Inflammatory macrophage treated with lipopolysaccharide for 1 hour (primary cell): ENCODE measurements at regions not wholly inside any gene's neighbourhood (a gene's known extent, or its start where the extent isn't known, plus 50 kb on each side); places are given as distances from the start of the nearest gene placed in this dataset.

Source experiments
- DNase-seq, 2 donors: peaks; one replicate each; pipeline ENCODE4 v3.0.0-alpha.2; 2020 to 2022

DNA sequence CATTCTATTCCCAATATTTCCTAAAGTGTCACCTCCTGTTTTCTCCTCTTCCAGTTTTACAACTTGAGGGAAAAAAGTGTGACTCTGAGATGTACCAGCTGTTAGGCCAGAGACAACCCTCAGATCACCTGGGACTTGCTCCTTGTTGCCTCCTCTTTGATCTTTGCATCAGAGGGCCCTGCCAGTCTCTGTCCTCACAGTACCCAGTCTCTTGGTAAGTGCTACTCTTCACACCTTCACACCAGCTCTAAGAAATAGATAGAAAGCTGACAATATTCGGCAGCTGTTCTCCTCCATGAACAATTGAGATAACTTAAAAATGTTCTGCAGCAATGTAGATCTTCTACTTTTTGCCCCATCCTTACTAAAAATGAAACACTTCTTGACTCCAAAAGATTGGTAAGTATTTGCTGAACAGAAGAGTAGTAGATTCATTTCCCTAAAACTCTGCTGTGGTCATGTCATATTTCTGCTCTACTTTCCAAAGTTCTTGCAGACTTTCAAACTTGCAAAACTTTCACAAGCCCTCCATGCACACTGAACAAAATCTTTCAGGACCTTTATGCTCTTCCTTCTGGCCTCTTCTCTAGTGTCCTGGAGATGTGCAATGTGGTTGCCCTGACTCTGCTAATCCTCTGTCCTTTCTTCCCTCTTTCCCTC is 188.6 kb downstream of the SNX18 start:
- DNase-seq = peak; percentile 18 to 24

DNA sequence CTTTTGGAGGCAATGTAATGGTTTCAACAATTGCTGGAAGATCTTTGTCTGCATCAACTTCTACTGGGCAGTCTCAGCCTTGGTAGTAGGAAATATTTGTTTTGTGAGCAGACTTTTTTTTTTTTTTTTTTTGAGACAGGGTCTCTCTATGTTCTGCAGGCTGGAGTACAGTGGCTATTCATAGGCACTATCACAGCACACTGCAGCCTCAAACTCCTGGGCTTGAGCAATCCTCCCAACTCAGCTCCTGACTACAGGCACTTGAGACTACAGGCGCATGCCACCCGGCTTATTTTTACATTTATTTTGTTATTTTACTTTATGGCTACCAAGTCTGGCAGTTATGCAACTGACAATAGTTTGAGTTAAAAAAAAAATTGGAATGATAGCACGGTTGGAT is 187.3 kb downstream of the SNX18 start:
- DNase-seq = no peak

DNA sequence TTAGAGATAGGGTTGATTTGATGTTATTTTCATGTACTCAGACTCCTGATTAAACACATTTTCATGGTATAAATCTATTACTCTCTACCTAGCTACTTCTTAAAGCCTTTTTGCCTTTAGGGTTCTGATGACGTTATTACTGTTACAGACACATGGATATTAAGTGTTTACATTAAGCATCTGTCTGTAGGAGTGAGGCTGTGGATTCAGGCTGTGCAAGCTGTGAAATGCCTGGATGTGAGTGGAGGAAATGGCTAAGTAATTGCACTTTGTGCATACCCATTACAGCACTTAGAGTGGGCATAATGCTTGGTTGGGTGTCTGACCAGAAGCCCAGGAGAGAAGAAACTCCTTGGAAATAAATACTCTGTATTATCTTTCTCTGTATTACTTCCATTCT is 186.8 kb downstream of the SNX18 start:
- no peak for DNase-seq

DNA sequence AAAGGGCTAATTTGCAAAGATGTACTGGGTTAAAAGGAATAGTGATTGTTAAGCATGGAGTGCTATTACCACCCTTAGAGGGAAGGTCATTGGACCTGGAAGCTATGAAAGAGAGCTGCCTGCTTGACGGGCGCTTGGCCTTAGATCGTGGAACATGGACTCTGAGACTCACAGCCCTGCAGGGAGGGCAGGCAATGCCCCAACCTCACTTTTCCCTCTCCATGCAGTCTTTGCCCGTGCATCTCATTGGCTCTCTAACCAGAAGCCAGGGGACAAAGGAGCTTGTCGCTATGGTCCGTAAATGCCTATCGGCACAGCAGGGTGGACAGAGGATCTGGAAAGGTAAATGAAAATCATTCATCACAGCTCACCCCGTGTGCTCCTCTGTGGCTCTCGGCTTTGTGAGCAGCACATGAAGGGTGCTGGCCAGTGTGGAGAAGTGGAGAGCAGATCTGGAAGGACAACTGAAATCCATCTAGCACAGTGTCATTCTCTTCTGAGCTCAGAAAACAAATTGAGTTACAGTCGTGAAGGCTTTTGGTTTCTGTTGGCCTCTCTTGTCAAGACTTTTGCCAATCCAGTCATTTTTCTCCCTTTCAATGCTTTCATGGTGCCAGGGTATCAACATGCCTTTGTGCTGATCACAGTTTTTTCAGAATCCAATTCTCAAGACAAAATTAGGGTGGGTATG is 186.2 kb downstream of the SNX18 start:
- no peak for DNase-seq

DNA sequence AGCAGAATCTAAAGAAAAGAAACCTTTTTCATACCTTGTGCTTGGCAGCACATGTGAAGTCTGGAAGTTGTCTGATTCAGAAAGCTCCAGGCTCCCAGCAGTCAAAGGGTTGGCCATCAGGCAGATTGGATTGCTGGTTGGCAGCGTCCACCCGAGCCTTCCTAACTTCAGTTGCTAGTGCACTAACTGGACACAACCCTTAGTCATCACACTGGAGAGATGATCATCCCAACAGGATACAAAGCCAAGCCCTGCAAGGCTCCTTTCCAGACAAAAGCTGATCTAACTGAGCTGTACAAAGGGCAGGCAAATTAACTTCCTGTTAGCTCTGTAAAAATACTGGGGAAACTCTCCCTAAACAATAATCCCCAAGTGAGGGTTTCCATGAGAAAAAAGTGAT is 185.6 kb downstream of the SNX18 start:
- peak; percentile 42 to 68 for DNase-seq

DNA sequence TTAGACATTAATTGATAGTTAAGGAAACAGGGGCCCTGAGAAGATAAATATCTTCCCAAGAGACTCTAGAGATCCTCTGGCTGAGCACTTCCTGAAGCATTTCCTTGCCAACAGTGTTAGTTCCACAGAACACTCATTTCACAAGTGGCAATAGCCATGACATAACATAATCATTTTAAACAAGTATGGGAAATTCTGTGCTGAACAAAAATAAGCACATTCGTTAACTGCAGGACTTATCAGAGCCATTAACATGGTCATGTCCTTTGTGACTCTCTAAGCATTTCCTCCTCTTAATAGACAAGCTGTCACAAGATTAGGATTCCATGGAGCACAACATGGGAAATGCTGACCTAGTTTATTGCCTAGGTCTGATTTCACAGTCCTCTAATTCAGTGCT is 184.9 kb downstream of the SNX18 start:
- DNase-seq = peak; percentile 34 to 56

DNA sequence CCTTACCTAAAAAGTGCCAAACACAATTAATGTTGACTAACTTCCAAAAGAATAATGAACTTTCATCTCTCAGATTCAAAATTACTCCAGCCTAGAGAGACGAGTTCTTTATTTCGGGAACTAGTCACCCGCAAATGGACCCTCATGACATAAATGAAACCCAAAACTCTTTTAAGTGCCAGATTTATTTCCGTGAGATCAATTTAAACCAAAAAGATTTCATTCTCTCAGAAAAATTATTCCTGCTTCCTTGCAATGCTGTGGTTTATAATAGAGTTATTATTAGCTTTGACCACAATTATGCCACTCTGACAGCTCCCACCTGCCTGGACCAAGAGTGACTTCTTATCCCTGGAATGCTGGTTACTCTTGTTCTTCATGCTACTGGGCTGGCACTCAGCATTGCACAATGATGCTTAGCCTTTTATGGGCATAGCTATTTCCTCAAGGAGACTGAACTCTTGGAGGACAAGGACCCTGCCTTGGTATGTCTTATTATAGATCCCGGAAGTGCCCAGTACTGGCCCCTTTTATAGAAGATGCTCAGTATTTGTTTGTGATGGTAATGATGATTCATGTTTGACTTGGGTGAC is 183.5 kb downstream of the SNX18 start:
- DNase-seq = no peak

DNA sequence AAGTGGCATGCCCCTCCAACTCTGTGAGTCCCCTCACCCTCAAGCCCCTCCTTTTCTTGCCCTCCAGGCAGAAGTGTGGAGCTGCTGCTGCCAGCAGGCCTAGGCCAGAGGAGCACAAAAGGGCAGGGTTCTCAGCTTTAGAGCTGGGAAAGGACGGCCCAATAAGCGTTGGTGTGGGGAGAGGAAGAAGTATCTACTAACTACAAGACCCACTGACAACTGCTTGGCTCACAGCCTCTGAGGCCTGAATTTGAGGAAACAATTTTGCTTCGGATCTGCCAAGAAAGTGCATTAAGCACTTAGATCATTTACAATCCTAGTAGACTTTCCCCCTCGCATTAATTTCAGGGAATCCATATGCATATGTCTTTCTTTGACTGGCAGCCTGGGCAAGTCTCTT is 179.4 kb downstream of the SNX18 start:
- no peak for DNase-seq

DNA sequence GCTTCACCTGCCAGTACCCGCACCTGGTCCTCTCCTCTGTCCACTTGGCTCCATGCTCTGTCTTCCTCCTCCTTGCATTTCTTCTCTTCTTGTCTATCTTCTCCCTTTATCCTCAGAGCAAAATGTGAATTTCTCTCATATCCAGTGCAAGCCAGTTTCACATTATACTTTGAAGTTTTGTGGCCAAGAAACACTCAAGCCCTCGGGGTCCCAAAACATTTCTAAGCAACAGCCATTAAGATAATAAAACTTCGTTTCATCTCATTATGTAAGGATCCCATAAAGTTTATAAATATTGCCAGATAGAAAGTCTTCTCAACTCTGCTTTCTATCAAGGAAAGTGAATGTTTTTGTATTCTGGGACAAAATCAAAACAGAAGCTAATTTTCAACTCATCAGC is 178.8 kb downstream of the SNX18 start:
- no peak for DNase-seq

DNA sequence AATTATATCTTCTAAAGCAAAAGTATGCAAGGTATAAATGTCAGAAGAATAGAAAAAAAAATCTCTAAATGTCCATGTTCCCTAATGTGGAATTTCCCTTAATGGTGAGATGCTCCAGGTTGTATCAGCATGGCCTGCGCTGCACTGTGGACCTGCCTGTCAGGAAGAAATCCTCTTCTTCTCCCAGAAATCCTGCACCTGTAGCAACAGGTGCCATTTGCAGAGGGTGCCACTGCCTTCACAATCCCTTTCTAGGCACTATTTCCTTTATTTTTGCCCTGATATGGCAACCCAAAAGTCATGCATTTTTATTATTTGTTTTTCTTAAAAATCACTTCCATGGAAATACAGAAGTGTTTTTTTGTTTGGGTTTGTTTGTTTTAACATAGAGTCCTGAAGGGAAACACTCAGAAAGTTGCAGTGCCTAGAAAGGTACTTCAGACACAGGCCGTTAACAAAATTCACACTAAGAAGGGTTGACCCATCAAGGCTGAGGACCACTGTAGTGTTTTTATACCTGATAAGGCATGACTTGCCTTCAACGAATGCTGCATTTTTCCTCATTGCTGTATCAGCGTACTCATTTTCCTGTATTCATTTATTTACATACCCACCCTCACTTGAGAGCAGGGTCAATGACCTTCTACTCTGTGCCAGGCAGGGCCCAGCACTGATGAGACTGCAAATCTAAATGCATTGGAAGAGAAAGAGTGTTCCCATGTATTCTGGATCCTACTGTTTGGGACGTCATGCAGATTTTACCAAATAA is 177.8 kb downstream of the SNX18 start:
- DNase-seq = no peak

DNA sequence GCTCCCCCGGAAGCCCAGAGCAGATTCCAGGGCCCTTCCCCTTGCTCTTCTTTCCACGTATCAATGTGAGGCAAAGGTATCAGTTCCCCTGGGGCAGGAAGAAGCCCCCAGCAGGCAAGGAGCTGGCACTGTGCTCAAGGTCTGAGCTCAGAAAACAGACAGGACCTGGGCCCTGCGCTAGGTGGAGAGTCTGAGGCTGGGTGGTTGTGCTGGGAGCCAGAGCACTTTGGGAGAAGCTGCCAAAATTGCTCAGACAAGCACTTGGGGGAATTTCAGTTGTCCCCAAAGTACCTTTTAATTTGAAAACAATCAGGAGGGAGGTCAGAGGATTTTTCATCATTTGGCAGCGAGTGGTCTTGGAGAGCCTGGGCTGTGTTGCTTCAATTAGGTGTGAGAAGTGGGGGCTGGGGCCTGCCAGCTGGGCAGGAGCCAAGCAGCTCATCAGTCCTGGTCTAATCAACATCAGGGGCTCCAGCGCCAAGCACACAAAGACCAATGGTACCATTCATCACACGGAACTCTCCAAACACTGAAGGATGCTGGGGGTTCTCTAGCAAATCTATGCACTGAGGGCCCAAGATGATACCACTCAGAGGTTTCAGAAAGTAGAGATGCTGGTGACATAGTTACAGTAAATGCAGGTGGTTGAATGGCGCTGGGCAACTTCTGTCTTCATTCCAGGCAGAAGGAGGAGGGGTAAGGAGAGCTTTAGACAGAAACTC is 176.5 kb downstream of the SNX18 start:
- DNase-seq = no peak

DNA sequence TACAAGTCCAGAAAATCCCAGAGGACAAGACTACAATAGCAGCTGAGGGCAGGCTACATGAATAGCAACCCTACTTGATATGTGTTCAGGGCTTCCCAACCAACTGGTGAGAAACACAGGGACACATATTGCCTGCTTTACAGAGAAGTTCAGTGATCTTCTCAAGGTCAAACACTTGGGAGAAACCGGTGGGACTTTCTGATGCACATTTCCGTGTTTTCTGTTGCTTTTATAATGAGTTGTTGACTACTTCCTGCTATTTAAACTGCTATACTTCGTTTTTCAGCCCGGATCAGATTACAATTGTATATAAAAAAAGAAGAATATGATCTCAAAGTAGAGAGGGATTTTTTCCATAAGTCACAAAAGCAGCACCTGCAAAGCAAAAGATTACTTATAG is 175.1 kb downstream of the SNX18 start:
- no peak for DNase-seq

DNA sequence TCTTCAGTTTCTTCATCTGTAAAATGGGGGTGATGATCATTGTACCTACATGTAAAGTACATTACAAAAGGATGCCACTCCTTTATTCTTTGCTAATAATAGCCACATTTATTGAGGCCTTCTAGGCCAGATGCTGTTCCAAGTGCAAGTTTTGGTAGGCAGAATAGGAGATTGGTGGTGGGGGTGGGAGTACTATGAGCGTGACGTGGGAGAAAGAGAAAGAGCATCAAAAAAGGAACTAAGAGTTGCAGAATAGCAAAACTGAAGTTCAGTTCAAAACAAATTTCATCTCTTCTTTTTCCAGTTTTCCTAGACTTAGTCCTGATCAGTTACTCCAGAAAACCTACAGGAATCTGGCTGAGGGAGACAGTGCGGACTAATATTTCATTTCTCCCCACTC is 174.1 kb downstream of the SNX18 start:
- peak; percentile 31 to 35 for DNase-seq

DNA sequence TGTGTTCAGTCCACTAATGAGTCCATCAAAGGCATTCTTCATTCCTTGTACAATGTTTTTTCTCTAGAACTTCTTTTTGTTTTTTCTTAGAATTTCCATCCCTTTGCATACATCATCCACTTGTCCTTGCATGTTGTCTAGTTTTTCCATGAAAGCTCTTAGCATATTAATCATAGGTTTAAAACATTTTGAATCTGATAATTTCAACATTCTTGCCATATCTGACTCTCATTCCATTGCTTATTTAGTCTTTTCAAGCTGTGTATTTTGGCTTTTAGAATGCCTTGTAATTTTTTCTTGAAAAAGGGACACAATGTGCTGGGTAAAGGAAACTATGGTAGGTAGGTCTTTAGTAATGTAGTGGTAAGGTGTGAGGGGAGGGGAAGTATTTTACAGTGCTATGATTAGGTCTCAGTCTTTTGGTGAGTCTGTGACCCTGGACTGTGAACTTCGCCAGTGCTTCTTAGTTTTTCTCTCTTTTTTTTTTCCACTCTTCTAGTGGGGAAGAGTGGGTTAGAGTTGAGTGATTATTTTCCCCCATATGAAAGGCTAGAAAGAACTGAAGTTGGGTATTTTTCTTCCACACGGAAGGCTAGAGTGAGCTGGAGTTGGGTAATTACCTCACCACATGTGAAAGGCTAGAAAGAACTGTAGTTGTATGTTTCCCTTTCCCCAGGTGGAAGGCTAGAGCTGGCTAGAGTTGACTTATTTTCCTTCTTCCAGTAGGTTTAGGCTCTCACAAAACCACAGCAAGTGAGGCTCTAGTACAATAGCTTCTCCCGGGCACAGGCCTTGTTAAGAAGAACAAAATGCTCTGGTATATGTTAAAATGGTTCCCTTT is 172.1 kb downstream of the SNX18 start:
- no peak for DNase-seq

DNA sequence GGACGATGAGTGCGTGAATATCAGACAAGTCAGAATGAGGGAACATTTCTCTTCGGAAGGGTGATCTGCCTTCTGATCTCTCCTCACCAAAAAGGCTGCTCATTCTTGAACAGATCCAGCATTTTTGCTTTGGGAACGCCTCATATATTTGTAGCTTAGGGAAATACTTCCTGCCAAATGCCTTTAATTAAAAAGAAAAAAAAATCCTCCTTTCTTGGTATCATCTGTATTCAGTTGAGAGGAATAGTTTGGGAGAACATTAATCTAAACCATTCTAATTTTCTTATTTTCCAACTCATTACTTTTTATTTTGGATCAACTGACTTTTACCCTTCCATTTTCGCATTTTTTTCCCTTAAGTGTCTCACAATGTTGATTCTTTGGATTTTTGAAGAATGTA is 163.4 kb downstream of the SNX18 start:
- DNase-seq = no peak

DNA sequence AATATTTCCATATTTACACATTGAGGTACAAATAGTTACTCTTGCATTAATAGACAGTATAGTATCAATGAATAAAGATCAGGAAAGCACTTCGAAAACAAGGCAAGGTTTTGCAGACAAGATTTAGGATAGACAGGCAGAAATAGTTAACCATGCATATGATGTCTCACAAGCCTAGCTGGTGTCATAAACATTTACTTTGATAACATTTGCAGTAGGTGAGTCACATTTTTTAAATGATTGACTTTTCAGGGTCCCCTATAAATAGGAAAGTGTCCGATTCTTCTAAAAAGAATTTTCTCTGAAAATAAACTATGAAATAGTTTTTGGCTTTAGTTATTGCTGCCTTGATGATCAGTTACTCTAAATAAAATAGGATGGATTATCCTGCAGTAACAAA is 162.1 kb downstream of the SNX18 start:
- no peak for DNase-seq

DNA sequence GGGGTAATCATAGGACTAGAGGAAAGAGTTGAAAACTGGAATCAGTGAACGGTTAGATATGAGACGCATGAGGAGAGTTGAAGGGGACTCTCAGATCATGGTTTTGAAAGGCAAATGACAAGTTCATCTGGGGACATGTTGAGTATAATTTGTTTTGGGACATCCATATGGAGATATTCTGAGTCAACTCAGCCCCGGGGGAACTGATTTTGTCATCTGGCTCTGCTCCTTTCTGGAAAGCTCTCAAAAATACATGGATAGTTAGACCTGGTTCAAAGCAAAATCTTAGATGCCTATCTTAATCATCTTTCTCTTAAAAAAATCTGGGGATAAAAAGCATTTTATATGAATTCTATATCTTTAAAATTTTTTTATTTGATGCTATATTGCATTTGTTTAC is 161.2 kb downstream of the SNX18 start:
- no peak for DNase-seq

DNA sequence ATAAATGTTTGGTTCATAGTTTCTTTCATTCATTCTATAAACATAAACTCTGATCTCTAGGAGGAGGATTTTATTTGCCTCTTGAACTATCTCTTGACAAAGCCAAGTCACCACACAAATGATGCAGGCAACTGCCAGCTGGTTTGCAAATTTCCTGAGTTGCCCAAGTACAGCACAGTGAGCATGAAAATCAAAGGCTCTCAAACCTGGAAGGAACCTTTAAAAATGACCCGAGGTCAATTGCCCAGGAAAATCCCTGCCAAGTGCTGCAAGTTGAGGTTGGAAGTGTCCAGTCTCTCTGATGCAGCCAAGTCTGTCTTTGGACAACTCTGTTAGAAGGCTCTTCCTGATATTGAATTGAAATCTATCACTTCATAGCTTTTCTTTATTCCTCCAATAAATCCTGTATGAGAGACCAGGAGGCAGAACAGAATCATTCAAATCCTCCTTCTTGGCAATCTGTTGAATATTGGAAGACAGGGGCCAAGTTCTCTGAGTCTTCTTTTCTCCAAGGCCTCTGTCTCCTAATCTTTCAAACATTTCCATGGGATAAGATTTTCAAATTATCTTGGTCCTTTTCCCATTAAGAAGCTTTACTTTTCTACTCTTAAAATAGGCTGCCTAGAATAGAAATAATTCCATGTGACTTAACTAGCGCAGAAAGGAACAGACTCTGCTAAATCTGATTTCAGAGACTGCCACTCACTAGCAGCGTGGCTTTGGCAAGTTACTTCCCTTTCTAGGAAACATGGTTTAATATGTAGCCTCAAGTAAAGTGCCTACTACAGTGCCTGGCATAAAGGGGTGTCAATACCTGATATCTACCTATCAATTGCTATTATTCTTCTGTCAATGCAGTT is 159.2 kb downstream of the SNX18 start:
- peak; percentile 74 to 82 for DNase-seq

DNA sequence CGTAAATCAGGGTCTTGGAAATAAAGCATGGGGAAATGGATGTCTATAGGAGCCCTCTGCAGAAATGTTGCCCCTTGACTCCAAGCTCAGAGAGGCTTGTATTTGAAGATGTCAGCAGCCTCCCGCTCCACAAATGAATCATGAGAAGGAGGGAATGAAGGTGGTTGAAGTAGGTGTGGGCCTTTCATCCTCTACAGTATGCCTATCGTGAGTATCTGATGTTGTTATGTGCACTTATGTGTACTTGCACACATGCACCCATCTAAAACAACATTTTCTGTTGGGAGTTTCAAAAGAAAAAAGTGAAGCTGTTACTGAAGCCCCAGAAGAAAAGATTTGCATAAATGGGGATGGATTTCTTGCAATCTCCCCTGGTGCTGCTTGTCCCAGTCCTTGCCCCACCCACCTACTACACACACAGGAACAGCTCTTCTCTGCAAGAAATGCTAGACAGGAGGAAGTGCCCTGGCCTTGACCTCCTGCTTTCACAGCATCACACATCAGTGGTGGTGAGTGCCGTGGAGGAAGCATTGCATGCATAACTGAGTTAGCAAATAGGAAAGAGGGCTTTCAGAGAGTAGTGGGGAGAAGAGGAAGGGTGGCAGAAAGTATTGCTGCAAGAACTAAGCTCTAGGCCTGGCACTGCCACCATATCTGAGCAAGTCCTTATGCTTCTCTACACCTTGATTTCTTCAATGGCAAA is 156.1 kb downstream of the SNX18 start:
- peak; percentile 90 to 100 for DNase-seq

DNA sequence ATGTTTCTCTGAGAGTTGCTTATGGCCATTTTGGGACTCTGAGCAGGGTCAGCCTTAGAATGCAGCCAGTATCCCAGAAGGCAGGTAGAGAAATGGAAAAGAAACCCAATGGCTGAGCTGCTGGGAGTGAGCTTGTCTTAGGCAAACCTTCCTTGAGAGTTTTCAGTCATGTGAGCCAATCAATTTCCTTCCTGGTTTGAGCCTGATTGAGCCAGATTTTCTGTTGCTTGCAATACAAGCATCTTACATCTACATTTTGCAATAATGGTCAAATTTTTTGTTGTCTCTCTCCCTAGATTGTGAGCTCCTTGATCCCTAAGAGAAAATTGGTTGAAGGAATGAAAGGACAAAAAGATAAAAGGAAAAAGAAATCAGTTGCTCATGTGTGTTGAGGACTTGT is 155.3 kb downstream of the SNX18 start:
- peak; percentile 79 to 84 for DNase-seq
